ENCODE measurements at regions not wholly inside any gene's neighbourhood (a gene's known extent, or its start where the extent isn't known, plus 50 kb on each side); places are given as distances from the start of the nearest gene placed in this dataset.
A peak's percentile ranks its signal among the peaks of the same experiment; 100 is the strongest.

DNA sequence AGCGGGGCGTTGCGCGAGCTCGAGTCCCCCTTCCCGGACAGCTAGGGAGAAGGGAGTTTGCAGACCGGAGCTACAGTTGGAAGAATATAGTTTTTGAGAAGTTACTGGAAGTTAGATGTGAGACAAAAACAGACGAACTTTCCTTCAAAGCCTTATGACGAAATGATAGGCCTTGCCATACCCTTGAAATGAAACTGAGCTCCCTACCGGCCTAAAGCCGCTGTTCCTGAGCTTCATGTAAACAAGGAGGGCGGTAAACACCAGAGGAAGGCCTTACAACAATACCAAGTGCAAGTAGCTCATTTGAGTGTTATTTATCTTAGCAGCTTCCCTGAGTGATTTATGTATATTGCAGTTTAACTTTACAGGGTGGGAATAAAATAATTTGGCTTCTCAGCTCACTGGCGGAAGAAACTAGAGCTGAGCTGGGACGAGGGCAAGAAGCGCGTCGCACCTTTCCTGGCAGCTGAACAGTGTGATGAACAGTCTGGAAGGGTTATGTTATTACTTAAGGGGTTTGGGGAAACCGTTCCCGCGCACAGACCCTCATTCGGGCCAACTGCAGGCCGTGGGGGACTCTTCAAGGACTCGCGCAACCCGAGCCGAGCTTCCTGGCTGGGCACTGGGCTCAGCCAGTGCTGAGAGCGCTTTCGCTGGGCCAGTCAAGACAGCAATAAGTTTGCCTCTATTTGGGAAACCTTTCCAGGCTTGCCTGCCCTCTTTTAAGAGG lies 111.2 kb downstream of the KCNRG start:
- TF ChIP-seq, protein P1, sequence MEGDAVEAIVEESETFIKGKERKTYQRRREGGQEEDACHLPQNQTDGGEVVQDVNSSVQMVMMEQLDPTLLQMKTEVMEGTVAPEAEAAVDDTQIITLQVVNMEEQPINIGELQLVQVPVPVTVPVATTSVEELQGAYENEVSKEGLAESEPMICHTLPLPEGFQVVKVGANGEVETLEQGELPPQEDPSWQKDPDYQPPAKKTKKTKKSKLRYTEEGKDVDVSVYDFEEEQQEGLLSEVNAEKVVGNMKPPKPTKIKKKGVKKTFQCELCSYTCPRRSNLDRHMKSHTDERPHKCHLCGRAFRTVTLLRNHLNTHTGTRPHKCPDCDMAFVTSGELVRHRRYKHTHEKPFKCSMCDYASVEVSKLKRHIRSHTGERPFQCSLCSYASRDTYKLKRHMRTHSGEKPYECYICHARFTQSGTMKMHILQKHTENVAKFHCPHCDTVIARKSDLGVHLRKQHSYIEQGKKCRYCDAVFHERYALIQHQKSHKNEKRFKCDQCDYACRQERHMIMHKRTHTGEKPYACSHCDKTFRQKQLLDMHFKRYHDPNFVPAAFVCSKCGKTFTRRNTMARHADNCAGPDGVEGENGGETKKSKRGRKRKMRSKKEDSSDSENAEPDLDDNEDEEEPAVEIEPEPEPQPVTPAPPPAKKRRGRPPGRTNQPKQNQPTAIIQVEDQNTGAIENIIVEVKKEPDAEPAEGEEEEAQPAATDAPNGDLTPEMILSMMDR (IDR thresholded peaks at IDR 0.05) = peak in 2 of 5 experiments; percentile 13 to 16
- no peak for TF ChIP-seq POLR2A (IDR thresholded peaks at IDR 0.05)
- TF ChIP-seq POLR2AphosphoS5 (IDR thresholded peaks at IDR 0.05) = peak in 1 of 3 donors; percentile 28
- TF ChIP-seq EP300 (IDR thresholded peaks at IDR 0.05; ENCODE audit: low read depth) = no peak

Measured in transverse colon (tissue), 4 donors.